NCI-H524 (cell line): ENCODE measurements at regions not wholly inside any gene's neighbourhood (a gene's known extent, or its start where the extent isn't known, plus 50 kb on each side); places are given as distances from the start of the nearest gene placed in this dataset.

Experiments
- DNase-seq, 2 experiments: peaks; one replicate each; lab custom pipeline; 2025; lab: John Stamatoyannopoulos, UW

DNA sequence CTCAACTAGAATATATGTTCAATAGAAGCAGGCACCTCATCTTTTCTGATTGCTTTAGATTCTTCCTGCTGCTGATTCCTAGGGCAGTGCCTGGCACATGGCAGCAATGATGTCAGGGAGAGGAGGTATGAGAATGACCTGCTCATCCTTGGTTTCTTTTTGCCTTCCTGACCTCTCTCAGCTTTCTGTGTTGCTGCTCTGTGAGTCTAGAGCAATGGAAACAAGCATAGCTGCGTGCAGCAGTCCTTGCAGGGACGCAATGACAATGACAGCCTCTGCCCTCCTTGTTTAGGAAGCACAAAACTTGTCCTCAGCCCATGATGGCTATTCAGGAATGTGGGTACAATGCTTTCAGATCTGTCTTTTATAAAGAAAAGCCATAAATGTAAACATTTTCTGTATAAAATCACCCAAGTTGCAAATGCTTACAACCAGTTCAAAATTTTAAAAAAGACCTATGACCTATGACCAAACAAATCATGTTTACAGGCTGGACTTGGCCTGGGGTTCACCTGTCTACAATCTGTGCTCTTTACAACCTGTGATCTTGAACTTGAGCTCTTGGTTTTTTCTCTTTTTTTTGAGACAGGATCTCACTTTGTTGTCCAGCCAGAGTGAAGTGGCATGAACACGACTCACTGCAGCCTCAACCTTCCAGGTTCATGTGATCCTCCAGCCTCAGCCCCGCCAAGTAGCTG lies 549.4 kb upstream of the ATP2B1 start:
- DNase-seq = no peak

DNA sequence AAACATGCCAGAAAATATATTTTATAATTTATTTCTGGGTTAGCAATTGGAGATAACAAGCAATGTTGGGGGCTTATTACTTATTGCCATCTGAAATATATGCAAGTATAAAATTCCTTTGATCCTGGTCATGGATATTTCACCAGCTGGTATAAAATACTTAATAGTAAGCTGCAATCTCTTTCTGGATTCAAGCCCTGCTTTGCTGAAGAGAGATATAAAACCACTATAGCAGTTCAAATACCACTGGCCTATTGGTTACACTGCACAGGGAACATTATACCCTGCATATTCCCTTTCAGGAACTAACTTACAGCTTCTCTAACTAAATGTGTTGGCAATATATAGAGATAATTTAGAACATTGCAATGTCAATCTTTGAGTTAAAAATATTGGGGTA lies 546.2 kb upstream of the ATP2B1 start:
- peak in 1 of 2 experiments; percentile 32 for DNase-seq

DNA sequence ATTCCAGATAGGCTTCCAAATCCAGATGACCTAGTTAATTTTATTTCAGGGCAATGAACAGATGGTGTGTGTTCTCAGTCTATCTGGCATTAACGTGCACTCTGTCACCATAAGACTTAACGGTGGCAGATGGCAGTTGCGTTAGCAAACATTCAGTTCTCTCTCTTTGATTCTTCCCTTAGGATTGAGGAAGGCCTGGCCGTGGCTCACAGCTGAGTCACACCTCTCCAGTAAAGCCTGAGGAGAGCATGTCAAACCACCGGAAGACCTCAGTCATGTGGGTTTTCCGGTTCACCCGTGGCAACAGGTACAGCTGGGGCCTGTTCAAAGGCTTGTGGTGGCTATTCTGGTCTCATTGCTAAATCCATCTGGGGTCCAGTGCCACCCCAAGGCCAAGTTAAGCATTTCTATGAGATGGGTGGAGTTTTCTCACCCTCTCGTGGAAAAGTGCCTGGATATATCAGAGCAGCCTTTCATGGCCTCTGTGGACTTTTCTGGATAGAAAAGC lies 545.1 kb upstream of the ATP2B1 start:
- DNase-seq = peak; percentile 95 to 98

DNA sequence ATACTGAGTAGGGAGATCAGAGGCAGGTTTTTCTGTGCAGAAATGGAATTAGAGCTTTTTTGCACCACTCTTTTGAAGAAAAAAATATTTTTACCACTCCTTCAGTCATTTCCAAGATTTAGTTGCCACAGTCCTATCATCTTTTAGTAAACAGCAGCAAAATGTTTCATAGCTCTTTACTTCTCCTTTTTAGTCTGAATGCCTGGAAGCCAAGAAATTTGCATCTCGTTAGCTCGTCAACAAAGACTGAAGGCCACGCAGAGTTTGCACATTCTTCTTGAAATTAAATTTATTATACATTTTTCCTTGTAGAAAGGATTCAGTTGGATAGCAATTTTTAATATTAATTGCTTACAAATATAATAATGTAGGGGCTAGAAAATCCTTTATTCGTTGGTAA lies 544.5 kb upstream of the ATP2B1 start:
- no peak for DNase-seq

DNA sequence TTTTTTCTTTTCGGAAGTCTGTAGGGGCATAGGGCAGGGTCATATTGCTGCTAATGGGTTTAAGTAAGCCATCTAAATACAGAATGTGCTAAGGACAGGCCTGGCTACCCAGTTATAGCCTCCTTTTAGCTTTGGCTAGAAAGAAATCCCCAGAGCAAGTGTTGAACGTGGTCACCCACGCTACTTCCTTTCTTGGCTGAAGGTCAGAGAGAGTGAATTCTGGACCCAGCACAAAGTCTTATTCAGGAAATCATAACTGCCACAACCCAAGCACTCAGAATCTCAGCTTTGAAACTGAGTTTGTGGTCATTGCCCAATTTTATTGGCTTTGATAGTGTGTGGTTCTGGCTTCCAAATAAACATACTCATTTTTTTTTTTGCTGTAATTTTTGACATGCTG lies 542.1 kb upstream of the ATP2B1 start:
- DNase-seq = no peak

DNA sequence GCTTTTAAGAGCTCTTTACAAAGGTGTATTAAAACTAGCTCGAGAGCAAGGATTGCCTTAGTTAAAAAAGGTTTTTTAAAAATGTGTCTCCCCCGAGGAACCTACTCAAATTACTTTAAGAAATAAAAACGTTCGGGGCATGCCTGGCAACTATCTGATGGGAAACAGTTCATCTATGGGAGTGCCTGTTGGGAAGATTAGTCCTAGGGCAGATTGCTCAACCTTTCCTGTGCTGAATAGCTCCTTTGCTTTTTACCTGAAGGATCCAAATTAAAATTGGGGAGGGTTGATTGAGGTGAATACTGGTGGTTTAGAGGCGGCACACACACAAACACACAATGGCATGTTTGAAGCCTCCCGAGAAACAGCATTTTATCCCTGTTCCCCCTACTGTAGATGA lies 541.4 kb upstream of the ATP2B1 start:
- DNase-seq = no peak

DNA sequence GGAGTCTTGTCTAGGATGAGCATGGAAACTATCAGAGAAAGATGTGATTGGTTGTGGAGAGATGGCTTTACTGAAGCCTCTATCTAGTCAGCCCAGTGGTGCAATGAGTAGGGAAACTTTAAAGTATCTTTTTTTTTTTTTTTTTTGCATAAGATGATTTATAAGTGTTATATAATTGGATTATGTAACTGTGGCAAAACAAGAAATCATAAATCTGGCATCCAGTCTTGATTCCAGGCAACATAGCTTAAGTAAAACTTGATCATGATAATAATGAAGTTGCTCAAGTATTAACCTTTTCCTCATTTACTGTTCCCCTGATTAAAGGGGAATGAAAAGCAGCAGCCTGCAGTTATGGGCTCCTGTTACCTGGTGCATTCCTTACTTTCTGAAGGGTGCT lies 538.0 kb upstream of the ATP2B1 start:
- DNase-seq = no peak

DNA sequence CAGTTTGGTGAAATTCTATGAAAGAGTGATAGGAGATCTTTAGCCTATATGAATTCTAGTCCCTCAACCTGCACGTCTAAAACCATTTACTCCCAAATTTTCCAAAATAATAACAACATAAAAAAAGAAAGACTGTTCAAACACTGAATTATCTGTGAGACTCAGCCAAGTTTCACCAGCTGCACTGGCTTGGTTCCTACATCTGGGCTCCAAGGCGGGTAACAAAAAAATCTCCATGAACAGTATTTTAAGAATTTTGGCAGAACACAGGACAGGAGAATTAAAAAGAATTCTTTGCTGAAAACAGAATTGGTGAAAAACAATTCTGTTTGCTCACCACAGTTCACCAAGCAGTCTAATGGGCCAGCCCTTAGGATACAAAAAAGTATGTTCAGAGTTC lies 536.8 kb upstream of the ATP2B1 start:
- no peak for DNase-seq

DNA sequence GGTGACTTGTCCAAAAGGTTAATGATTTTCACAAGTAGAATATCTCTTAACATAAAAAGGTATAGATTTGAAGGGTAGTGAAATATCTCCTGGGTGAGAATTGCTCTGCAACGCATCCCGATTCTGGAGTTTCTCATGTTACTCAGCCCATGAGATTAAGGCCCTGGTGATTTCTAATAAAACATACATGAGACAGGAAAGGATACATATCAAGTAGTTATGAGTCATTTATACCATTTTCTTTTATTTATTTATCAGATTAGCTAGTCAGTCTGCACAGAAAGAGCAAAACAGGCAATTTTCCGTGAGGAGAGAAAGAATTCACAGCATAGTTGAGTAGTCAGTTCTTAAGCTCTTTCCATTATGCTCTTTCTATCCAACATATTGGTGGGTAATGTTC lies 535.6 kb upstream of the ATP2B1 start:
- DNase-seq = no peak

DNA sequence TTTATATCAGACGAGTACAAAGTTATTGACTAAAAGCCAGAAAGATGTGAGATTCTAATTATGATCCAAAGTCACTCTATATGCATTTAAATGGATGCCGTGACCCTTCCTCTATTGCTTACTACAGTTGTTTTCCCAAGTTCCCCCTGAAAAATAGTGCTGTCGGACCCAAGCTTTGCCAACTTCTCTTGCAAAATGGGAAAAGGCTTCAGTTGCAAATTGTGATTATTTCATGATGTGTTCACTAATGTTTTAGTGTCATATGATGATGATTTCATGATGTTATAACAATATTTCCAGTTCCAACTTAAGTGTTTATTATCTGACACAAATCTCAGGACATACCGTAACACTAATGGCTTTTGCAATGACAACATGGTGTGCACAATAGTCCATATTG lies 534.6 kb upstream of the ATP2B1 start:
- no peak for DNase-seq

DNA sequence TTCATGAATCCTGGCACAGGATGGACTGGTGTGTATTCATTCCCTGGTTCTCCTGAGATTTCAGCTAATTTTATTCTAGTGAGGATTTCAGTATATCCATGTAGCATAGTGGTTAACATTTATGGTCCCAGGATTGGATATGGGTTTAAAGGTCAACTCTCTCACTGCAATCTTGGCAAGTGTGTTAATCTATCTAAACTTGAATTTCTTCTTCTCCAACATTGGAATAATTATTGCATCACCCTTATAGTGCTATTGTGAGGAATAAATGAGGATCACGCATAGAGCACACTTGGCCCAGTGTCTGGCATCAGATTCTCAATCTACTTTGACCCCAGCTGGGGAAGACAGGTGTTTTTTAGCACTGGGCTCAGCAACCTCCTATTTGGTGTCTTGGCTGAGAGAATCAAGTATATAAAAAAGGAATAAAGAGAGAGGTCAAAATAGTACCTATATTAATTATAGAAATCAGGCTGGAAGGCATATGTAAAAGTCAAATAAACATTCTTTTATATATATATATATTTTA lies 531.2 kb upstream of the ATP2B1 start:
- no peak for DNase-seq

DNA sequence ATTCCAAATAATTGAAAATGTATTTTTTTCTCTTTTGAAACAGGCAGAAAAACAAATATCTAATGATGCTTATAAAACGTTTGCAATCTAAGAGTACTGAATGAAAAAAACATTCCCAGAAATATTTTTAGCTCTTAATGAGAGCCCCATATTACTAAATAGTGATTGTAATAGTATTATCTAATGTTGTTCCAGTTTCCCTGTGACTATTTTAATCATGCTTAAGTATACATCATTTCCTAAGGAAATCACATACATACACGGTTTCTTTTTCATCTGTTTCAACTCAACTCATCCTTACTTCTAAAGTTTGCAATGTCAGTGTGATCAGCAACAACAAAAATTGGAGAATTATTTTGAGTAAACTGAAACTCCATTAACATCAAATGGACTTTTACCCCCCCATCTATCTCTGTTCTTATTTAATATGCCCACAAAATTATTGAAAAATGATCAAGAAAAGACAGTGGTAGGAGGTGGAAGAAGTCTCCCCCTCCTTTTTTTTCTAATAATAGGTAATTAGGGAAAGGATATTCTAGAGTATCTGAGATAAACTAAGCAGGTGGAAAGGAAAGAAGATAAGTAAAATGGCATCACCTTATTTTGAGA lies 530.1 kb upstream of the ATP2B1 start:
- no peak for DNase-seq

DNA sequence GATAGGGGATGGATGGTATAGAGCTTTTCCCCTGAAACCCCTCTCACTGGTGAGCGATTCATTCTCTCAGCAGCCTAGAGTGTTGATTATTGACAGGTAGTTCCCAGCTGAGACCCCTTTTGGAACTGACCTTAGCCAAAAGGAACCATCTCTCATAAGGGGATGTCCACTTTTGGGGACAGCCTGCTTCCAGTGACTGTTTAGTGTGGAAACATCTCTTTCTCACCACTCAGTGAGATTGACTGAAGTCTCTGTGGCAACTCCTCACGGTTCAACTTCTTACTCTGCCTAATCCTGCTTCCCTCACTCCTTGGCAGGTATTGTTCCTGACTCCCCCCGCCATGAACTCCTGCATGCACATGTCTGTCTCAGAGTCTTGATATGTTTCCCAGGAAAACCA lies 529.2 kb upstream of the ATP2B1 start:
- no peak for DNase-seq

DNA sequence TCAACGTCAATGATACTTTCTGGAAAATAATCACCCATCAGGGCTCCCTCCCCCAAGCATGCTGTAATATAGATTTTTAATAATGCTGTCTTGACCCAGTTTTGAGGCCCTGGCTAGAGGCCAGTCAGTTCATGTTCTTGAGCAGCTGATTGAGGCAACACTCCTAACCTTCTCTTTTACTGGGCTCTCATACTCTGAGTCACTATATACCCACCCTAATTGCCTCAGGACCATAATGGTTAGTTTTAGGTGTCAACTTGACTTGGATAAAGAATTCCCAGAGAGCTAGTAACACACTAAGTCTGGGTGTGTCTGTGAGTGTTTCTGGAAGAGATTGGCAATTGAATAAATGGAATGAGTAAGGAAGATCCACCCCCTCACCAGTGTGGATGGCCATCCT lies 527.0 kb upstream of the ATP2B1 start:
- no peak for DNase-seq

DNA sequence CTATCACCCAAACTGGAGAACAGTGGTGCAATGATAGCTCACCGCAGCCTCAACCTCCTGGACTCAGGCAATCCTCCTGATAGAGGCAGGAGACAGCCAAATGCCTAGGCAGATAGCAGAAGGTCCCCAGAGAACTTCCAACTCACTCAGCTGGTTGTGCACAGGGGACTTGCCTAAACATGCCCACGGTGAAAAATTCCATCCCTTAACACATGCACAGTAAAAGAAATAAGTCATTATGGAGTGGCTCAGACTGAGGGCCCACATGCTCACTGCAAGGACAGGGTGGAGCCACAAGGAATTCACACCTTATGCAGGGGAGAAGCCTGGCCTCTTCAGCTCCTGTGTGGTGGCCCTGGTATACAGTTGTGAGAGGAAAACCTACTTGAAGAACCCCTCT lies 525.8 kb upstream of the ATP2B1 start:
- peak in 1 of 2 experiments; percentile 8 for DNase-seq

DNA sequence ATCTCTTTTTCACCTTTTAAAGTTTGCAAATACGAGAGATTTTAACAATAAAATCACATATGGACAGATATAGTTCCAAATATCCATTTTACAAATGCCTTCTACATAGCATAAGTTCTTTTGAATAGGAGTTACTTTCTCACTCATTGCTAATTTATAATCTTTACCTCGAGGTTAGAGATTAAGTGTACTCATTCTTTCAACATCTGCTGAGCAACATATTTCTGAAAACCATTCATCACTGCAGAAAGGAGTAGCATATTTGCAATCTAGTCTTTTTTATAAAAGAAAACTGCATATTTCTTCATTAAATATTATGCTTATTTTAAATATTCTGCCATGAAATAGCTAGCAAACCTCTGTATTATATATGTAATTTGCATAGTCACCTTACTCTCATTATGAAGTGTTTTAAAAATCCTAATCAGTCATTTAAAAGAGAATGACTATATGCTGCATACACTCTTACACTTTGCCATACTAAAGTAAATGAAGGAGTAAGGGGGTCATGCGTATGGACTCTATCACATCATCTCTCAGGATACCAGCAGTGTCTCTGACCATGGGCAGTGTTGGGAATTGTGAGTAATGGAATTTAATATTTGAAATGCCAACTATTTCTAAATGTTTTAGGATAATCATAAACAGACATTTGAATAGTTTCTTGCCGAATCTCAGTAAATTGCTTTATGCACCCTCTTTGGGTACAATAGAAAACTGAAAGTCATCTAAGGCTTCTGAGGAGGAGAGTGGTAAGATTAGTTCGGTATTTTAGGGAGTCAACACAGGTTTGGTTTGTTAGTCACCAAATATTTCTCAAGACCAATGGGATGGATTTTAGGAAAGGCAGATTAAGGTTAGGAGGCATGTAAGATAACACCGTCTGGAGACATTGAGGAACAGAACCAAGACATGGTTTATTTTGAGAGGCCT lies 524.8 kb upstream of the ATP2B1 start:
- DNase-seq = peak in 1 of 2 experiments; percentile 27

DNA sequence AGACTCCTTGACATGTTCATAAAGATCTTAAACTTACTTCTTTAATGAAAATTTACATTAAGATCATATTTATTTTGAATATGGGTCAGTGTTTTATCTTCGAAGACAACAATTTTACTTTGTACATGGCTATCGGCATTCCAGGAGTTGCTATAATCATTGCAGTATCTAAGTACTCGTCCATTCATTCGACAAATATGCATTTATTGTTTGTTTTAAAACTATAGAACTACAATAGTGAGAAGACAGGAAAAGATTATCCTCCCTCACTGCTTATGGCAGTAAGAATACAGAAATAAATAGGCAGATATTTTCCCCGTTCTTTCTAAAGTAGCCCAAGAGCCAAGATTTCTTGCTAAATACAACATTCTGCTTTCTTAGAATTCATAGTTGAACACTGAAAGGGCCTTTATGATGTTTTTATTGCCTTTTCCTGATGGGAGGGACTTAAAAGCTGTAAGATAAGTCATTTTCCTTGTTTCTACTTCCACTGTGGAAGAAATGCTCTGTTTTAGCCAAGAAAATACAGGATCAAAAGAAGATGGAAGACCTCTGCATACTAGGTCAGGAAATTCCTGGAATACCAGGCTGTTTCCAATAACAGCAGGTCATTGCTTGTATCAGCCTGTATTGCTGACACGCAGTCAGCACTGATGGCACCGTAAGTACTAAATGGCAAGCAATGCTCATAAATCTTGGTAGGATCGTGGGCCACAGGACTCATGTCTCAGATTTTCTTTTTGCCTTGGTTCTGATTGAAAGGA lies 521.0 kb upstream of the ATP2B1 start:
- DNase-seq = no peak

DNA sequence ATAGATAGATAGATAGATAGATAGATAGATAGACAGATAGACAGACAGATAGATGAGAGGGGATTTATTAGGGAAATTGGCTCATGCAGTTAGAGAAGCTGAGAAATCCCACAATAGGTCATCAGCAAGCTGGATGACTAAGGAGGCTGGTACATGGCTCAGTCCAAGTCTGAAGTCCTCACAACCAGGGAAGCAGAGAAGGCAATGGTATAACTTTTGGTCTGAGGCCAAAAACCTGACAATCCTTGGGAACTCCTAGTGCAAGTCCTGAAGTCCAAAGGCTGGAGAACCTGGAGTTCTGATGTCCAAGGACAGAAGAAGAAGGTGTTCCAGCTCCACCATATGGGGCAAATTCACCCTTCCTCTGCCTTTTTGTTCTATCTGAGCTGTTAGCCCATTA lies 517.6 kb upstream of the ATP2B1 start:
- DNase-seq = no peak

DNA sequence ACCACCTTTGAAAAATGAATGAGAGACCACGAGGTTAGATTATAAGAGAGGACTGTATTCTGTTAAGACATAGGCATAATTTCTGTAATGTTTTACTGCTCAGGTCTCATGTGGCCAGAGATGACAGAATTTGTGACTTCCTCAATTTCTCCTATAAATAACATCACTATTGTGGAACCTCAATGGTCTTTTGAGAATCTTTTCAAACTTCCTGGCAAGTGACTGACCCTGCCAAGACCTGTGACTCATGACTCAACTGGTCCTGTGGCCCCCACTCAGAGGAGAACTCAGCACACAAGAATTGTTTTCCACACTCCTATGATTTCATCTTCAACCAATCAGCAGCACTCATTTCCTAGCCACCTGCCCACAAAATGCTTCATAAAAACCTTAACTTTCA lies 508.2 kb upstream of the ATP2B1 start:
- no peak for DNase-seq

DNA sequence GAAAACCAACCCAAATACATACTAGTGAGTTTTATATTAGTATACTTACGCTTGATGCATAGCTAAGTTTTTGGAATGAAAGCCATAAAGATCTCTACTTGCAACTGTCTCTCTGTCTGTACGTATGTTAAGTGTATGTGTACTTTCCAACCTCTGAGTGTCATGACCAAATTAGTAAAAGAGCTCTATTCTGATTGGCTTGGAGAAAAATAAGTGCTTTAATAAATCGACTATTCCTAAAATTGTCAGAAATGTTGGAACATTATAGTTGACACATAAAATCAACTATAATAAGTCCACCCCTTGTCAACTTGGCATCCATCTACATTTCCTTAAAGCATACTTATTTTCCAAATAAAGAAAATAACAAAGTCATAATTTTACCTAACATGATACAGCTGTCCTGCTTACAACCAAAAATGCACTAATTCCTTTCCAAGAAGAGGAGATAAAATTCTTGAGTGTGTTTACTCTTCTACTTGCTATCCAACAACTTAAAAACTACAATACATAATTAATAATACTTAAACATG lies 507.4 kb upstream of the ATP2B1 start:
- DNase-seq = no peak

DNA sequence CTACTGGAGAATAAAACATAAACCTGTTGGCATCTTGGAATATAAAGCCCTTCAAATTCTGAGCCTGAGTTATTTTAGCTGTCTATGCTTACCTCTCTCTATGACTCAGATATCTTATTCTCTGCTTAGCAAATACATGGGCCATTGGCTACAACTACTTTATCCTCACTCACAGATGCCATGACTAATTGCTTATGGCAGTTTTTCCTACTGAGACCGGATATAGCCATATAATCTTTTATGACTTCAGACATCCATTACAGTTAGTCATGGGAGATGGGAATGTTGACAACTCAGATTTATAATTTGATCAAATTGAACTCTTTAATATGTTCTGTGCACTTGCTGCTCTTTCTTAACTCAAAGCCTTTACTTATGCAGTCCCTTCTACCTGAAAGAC lies 502.4 kb upstream of the ATP2B1 start:
- DNase-seq = no peak

DNA sequence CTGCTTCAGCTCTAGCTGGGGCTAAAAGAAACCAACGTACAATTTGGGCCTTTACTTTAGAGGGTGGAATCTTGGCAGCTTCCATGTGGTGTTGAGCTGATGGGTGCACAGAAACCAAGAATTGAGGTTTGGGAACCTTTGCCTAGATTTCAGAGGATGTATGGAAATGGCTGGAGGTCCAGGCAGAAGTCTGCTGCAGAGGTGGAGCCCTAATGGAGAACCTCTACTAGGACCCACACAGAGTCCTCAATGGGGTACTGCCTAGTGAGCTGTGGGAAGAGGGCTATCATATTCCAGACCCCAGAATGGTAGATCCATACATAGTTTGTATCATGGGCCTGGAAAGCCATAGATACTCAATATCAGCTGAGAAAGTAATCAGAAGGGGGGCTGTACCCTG lies 500.4 kb upstream of the ATP2B1 start:
- DNase-seq = no peak
